ENCODE measurements at regions not wholly inside any gene's neighbourhood (a gene's known extent, or its start where the extent isn't known, plus 50 kb on each side); places are given as distances from the start of the nearest gene placed in this dataset.

DNA sequence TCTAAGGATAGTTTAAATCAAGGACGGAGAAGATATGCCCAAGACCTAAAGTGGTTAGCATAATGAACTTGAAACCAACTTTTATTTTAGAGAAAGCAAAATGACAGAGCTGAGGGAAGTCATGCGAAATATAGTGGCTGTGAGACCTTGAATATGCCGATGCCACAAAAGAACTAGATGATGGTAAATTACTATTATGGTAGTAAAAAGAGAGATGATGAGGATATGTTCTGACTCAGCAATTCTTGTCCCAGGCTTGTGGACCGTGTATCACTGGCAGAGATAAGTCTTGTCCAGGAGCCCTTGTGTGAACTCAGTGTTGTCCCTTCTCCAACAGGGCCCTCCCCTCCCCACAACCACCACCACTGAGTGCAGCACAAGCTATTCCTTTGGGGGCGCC is 1605.6 kb upstream of the TENM3 start:
- no peak overlapping the region for H3K27ac ChIP-seq
- 77 to 79% methylated on average over 5 of the region's 5 CpGs for WGBS, 2 donors
- TF ChIP-seq, protein P1, sequence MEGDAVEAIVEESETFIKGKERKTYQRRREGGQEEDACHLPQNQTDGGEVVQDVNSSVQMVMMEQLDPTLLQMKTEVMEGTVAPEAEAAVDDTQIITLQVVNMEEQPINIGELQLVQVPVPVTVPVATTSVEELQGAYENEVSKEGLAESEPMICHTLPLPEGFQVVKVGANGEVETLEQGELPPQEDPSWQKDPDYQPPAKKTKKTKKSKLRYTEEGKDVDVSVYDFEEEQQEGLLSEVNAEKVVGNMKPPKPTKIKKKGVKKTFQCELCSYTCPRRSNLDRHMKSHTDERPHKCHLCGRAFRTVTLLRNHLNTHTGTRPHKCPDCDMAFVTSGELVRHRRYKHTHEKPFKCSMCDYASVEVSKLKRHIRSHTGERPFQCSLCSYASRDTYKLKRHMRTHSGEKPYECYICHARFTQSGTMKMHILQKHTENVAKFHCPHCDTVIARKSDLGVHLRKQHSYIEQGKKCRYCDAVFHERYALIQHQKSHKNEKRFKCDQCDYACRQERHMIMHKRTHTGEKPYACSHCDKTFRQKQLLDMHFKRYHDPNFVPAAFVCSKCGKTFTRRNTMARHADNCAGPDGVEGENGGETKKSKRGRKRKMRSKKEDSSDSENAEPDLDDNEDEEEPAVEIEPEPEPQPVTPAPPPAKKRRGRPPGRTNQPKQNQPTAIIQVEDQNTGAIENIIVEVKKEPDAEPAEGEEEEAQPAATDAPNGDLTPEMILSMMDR (IDR thresholded peaks at IDR 0.05) = no peak
- TF ChIP-seq POLR2A (IDR thresholded peaks at IDR 0.05) = no peak
- intact Hi-C loops (cut with DNase I; ENCODE audit: low total_unique reads) = no loop called here
- no peaks in the 10 kb centered on the region for H3K9me3 ChIP-seq
- H3K36me3 ChIP-seq (ENCODE audit: low read depth, missing control alignments) = no peaks in the 10 kb centered on the region
- DNase-seq = no peak
- H3K27me3 ChIP-seq = no peaks in the 10 kb centered on the region
- no peak overlapping the region for H3K4me3 ChIP-seq
- H3K4me1 ChIP-seq = no peaks in the 10 kb centered on the region

DNA sequence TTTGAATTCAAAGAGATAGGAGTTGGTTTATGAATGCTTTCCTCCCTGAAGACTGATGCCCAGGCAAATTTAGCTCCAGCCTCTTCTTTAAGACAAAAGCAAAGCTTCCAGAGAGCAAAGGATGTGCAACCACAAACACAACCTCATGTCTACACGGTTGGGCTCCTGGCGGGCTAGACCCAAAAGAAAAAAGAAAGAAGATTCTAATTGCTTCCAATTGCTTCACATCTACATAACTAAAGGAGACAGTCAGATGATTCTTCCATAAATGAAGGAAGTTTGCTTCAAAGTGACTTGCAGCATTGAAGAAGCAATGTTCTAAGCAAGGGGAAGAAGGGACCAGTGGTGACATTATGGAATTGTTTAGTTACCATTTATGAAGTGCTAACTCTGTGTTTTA is 1603.0 kb upstream of the TENM3 start:
- Histone ChIP-seq H3K27me3 (no peaks in the 10 kb centered on the region), H3K4me3 (no peak overlapping the region), H3K4me1 (no peaks in the 10 kb centered on the region), H3K36me3 (ENCODE audit: low read depth, missing control alignments) (no peaks in the 10 kb centered on the region), H3K9me3 (no peaks in the 10 kb centered on the region), H3K27ac (no peak overlapping the region)
- TF ChIP-seq POLR2A (IDR thresholded peaks at IDR 0.05) = no peak
- TF ChIP-seq, protein P1 (IDR thresholded peaks at IDR 0.05) = no peak
- no peak for DNase-seq
- intact Hi-C loops (cut with DNase I; ENCODE audit: low total_unique reads) = no loop called here
- WGBS, 2 donors = 48 to 63% methylated on average over 2 of the region's 2 CpGs

DNA sequence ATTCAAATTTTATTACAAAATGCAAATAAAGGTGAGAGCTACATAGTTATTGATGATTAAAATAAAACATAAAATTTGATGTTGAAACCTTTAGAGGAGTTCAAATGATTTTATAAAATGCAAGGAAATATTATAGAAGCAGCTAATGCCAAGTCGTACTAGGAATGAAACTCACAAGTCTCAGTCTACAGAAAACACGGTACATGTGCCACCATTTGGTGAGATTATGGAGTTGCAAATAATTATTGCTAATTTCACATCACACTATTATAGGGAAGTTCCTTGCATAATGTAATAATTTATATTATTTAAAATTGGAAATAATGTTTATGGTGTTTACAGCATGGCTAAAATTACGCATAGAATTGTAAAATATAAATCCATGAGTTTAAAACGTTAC is 1601.7 kb upstream of the TENM3 start:
- H3K4me1 ChIP-seq = no peaks in the 10 kb centered on the region
- no peak for DNase-seq
- H3K27me3 ChIP-seq = no peaks in the 10 kb centered on the region
- intact Hi-C loops (cut with DNase I; ENCODE audit: low total_unique reads) = no loop called here
- H3K9me3 ChIP-seq = no peaks in the 10 kb centered on the region
- H3K27ac ChIP-seq = no peak overlapping the region
- WGBS, 2 donors = 47 to 62% methylated on average over 4 of the region's 4 CpGs
- H3K36me3 ChIP-seq (ENCODE audit: low read depth, missing control alignments) = no peaks in the 10 kb centered on the region
- TF ChIP-seq, protein P1 (IDR thresholded peaks at IDR 0.05) = no peak
- TF ChIP-seq POLR2A (IDR thresholded peaks at IDR 0.05) = no peak
- no peak overlapping the region for H3K4me3 ChIP-seq

DNA sequence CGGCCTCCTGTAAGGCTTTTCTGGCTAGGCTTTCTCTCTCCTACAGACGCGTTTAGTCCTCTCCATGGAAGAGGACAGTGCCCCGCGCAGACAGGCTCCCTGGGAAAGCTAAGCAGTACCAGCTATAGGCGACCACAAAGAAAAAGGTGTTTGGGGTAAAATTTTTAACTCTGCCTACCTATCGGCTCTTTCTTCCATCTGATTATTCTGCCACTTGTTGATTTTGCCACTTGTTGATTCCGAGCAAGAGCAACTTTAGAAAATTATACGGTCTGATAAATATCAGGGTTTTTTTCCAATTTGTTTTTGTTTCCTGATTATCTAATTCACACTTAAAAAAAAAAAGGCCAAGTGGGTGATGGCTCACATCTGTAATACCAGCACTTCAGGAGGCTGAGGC is 1600.5 kb upstream of the TENM3 start:
- H3K9me3 ChIP-seq = no peaks in the 10 kb centered on the region
- WGBS, 2 donors = 76 to 83% methylated on average over 9 of the region's 9 CpGs
- TF ChIP-seq POLR2A (IDR thresholded peaks at IDR 0.05) = no peak
- TF ChIP-seq, protein P1 (IDR thresholded peaks at IDR 0.05) = no peak
- no peaks in the 10 kb centered on the region for H3K4me1 ChIP-seq
- H3K4me3 ChIP-seq = peak overlapping the region in 1 of 2 donors; percentile 13
- intact Hi-C loops (cut with DNase I; ENCODE audit: low total_unique reads) = no loop called here
- H3K27ac ChIP-seq = no peak overlapping the region
- no peaks in the 10 kb centered on the region for H3K36me3 ChIP-seq (ENCODE audit: low read depth, missing control alignments)
- no peak for DNase-seq
- H3K27me3 ChIP-seq = no peaks in the 10 kb centered on the region

DNA sequence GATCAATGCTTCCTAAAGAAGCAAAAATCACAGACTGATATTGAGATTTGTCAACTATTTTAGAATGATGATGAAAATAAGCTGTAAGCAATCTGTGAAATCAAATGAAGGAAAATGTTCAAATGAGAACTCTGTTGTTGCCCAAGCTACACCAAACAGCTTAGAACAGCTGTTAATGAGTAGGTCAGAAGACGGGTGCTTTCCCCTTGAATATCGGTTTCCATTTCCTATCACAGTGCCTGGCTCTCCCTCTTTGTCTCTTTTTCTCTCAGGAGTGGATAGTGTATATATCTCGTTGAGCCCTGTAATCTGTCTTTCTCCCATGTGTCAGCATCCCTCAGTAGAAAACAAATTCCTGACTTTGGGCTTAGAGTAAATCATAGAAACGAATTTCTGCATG is 1592.9 kb upstream of the TENM3 start:
- no peaks in the 10 kb centered on the region for H3K4me1 ChIP-seq
- H3K9me3 ChIP-seq = no peaks in the 10 kb centered on the region
- TF ChIP-seq, protein P1 (IDR thresholded peaks at IDR 0.05) = no peak
- TF ChIP-seq POLR2A (IDR thresholded peaks at IDR 0.05) = no peak
- H3K27me3 ChIP-seq = no peaks in the 10 kb centered on the region
- no peaks in the 10 kb centered on the region for H3K36me3 ChIP-seq (ENCODE audit: low read depth, missing control alignments)
- no peak overlapping the region for H3K4me3 ChIP-seq
- DNase-seq = no peak
- 76 to 84% methylated on average over 4 of the region's 4 CpGs for WGBS, 2 donors
- intact Hi-C loops (cut with DNase I; ENCODE audit: low total_unique reads) = no loop called here
- no peak overlapping the region for H3K27ac ChIP-seq
